Spleen (tissue), 11 donors: ENCODE measurements at regions not wholly inside any gene's neighbourhood (a gene's known extent, or its start where the extent isn't known, plus 50 kb on each side); places are given as distances from the start of the nearest gene placed in this dataset.

Experiments
- DNase-seq: peaks from one replicate; pipeline ENCODE4 v3.0.0-alpha.2; 2020
- H3K27ac ChIP-seq, 8 donors: fragments of 200-600 bp; sonication (generic) in 7 of 8; 1 replicate in 4 of 8; 2 replicates in 4 of 8; pipeline versions ENCODE4 v1.5.0 to v1.8.0; 2016 to 2021; ENCODE audit warnings: inconsistent platforms in 4 of 8, mild to moderate bottlenecking in 4 of 8, moderate library complexity in 1 of 8
- H3K27me3 ChIP-seq, 7 donors: fragments of 200-600 bp; sonication (generic) in 6 of 7; replicated peaks in 1 of 7; 1 replicate in 4 of 7; 2 replicates in 3 of 7; pipeline versions ENCODE4 v1.5.0 to v1.8.0; 2016 to 2021; ENCODE audit warnings: inconsistent platforms in 3 of 7, mild to moderate bottlenecking in 1 of 7
- H3K36me3 ChIP-seq, 6 donors: fragments of 200-600 bp; sonication (generic) in 5 of 6; 1 replicate in 4 of 6; 2 replicates in 2 of 6; pipeline versions ENCODE4 v1.5.0 to v1.8.0; 2016 to 2021; ENCODE audit warnings: inconsistent platforms in 2 of 6
- H3K4me1 ChIP-seq, 6 donors: fragments of 200-600 bp; sonication (generic) in 5 of 6; 1 replicate in 3 of 6; 2 replicates in 3 of 6; pipeline versions ENCODE4 v1.5.0 to v1.8.0; 2016 to 2021; ENCODE audit warnings: inconsistent platforms in 3 of 6
- H3K4me3 ChIP-seq, 8 donors: fragments of 200-600 bp; sonication (generic) in 7 of 8; 1 replicate in 4 of 8; 2 replicates in 4 of 8; pipeline versions ENCODE4 v1.5.0 to v1.8.0; 2016 to 2021; ENCODE audit warnings: inconsistent platforms in 4 of 8, mild to moderate bottlenecking in 4 of 8, moderate library complexity in 2 of 8
- H3K9me3 ChIP-seq, 8 donors: fragments of 200-600 bp; sonication (generic) in 7 of 8; 1 replicate in 4 of 8; 2 replicates in 4 of 8; pipeline versions ENCODE4 v1.5.0 to v1.8.0; 2016 to 2021; ENCODE audit warnings: inconsistent platforms in 4 of 8
- POLR2A ChIP-seq, 3 donors: fragments of 450-650 bp; IDR thresholded peaks; one replicate each; pipeline ENCODE4 v1.5.1; 2017; ENCODE audit warnings: antibody characterized with exemption in 3 of 3, mild to moderate bottlenecking in 1 of 3
- POLR2AphosphoS5 ChIP-seq, 3 donors: sonication (generic); formaldehyde crosslinking; IDR thresholded peaks; one replicate each; pipeline ENCODE4 v1.5.1; 2017; ENCODE audit warnings: antibody characterized with exemption in 3 of 3
- WGBS, 5 donors: extraction: QIAGEN DNeasy Blood & Tissue Kit in 3 of 5; methylation state at CpG; one replicate each; pipeline versions ENCODE4 v1.1.5 to v1.1.7; 2013 to 2018; 5-methylcytosine and 5-hydroxymethylcytosine counted together
- intact Hi-C: fragments of 100-400 bp; cut with DNase I; formaldehyde crosslinking; loops from one replicate; pipeline ENCODE4 v1.15.0; 2023; ENCODE audit warnings: low total_unique reads
- TF ChIP-seq, protein P1 (sequence below), 11 experiments: fragments of 200-600 bp in 7 of 11; fragments of 450-650 bp in 4 of 11; sonication (generic) in 4 of 11; IDR thresholded peaks in 8 of 11; conservative IDR thresholded peaks in 3 of 11; 1 replicate in 7 of 11; 2 replicates in 4 of 11; pipeline versions ENCODE4 v1.4.0 to v1.8.0; 2016 to 2021; ENCODE audit warnings: antibody characterized with exemption in 11 of 11, inconsistent platforms in 4 of 11, mild to moderate bottlenecking in 1 of 11
- donor health status: healthy with polysubstance abuse.
- donor health status: DM: no; HTN: no; CAD: no; lungs with moderate emphysema.
- donor health status: DM: no; HTN: no; CAD: no.
- donor health status: Bipolar disorder and iron deficiency.
- donor health status: healthy.
- donor health status: DM: no; HTN: no; CAD: no.
- donor health status: DM: yes; HTN: yes; CAD: no.

DNA sequence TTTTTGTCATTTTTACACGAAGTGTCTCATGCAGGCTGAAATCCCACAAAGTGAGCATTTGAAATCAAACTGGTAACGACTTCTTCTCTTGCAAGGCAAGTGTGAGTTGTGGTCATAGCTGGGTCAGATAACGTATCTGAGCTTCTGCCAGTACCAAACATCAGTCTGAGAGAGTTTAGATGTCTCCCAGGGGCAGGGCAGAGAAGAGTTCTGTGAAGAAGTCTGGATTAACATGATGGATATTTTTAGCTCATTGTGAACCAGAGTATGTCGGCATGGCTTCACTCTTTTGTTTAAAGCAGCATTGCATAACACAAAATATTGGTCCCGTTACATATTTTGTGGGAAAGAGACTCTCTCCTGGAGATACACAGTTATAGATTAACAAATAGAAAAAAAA, 655.5 kb upstream of the KLHL29 start:
- Histone ChIP-seq H3K4me1 (no peaks in the 10 kb centered on the region), H3K9me3 (peaks cover 0 to 43% (median 20%) of the 10 kb centered on the region in 8 donors), H3K27ac (no peak overlapping the region), H3K4me3 (no peak overlapping the region), H3K36me3 (no peaks in the 10 kb centered on the region), H3K27me3 (no peaks in the 10 kb centered on the region)
- intact Hi-C loops, result no loop called here
- WGBS, 5 donors, result 63 to 69% (median 66%) methylated on average over 5 of the region's 5 CpGs
- no peak for TF ChIP-seq POLR2A (IDR thresholded peaks at IDR 0.05)
- no peak for TF ChIP-seq POLR2AphosphoS5 (IDR thresholded peaks at IDR 0.05)
- TF ChIP-seq, protein P1, sequence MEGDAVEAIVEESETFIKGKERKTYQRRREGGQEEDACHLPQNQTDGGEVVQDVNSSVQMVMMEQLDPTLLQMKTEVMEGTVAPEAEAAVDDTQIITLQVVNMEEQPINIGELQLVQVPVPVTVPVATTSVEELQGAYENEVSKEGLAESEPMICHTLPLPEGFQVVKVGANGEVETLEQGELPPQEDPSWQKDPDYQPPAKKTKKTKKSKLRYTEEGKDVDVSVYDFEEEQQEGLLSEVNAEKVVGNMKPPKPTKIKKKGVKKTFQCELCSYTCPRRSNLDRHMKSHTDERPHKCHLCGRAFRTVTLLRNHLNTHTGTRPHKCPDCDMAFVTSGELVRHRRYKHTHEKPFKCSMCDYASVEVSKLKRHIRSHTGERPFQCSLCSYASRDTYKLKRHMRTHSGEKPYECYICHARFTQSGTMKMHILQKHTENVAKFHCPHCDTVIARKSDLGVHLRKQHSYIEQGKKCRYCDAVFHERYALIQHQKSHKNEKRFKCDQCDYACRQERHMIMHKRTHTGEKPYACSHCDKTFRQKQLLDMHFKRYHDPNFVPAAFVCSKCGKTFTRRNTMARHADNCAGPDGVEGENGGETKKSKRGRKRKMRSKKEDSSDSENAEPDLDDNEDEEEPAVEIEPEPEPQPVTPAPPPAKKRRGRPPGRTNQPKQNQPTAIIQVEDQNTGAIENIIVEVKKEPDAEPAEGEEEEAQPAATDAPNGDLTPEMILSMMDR (IDR thresholded peaks at IDR 0.05 in 8 of 11, conservative IDR thresholded peaks at IDR 0.05 in 3 of 11), result no peak
- DNase-seq, result no peak

DNA sequence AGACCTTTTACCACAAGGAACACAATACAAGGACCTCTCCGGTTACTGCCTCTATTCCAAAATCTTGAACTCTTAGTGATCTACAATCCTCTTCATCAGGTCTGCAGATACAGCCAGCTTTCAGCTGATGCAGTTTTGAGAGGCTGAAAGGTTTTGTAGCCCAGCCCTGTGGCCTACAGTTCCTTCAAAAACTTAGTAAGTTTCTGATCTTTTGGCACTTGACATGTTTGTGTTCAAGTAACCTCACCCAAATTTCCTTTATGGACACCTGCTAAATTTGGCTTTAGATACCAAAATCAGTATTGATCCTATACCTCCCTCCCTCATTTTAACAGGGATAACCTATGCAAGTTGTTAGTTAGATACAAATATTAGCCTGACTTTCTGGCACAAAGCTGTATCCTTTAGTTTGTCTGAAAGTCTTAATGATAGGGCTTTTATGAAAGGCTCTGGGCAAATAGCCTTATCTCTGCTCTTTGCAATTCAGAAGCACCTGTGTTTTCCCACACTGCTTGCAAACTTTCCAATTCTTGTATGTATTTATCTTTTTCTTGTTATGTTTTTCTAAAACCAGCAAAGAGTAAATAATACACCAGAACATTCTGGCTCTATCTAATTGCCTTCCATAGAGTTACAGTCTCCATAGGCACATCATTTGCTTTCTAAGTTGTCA, 650.5 kb upstream of the KLHL29 start:
- intact Hi-C loops, result no loop called here

DNA sequence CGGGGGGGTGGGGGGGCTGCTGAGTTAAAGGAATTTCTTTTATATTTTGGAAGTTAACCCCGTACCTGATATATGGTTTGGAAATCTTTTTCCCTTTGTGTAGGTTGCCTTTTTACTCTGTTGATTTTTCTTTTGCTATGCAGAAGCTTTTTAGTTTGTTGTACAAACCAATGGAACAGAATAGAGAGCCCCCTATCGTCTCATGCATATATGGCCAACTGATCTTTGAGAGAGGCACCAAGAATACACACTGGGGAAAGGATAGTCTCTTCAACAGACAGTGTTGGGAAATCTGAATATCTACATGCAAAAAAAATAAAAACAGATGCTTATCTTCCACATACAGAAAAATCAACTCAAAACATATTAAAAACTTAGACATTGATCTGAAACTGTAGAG, 647.8 kb upstream of the KLHL29 start:
- 58 to 76% (median 70%) methylated on average over 3 of the region's 3 CpGs for WGBS, 5 donors
- H3K9me3 ChIP-seq, result peaks cover 0 to 14% (median 8%) of the 10 kb centered on the region in 8 donors
- DNase-seq, result no peak
- intact Hi-C loops, result no loop called here
- TF ChIP-seq, protein P1 (IDR thresholded peaks at IDR 0.05 in 8 of 11, conservative IDR thresholded peaks at IDR 0.05 in 3 of 11), result no peak
- no peak for TF ChIP-seq POLR2AphosphoS5 (IDR thresholded peaks at IDR 0.05)
- no peak for TF ChIP-seq POLR2A (IDR thresholded peaks at IDR 0.05)
- H3K36me3 ChIP-seq, result no peaks in the 10 kb centered on the region
- H3K4me1 ChIP-seq, result no peaks in the 10 kb centered on the region
- H3K4me3 ChIP-seq, result no peak overlapping the region
- no peaks in the 10 kb centered on the region for H3K27me3 ChIP-seq
- no peak overlapping the region for H3K27ac ChIP-seq

More for the DNA sequence above, 650.5 kb upstream of the KLHL29 start:
- TF ChIP-seq, protein P1 (IDR thresholded peaks at IDR 0.05 in 8 of 11, conservative IDR thresholded peaks at IDR 0.05 in 3 of 11), result no peak
- TF ChIP-seq POLR2A (IDR thresholded peaks at IDR 0.05) (no peak), POLR2AphosphoS5 (IDR thresholded peaks at IDR 0.05) (no peak)
- Histone ChIP-seq H3K4me3 (no peak overlapping the region), H3K4me1 (no peaks in the 10 kb centered on the region), H3K27ac (no peak overlapping the region), H3K27me3 (no peaks in the 10 kb centered on the region), H3K9me3 (peaks cover 0 to 24% (median 8%) of the 10 kb centered on the region in 8 donors), H3K36me3 (no peaks in the 10 kb centered on the region)
- DNase-seq, result no peak
- WGBS, 5 donors, result 92 to 97% (median 94%) methylated on average over 1 of the region's 1 CpG

DNA sequence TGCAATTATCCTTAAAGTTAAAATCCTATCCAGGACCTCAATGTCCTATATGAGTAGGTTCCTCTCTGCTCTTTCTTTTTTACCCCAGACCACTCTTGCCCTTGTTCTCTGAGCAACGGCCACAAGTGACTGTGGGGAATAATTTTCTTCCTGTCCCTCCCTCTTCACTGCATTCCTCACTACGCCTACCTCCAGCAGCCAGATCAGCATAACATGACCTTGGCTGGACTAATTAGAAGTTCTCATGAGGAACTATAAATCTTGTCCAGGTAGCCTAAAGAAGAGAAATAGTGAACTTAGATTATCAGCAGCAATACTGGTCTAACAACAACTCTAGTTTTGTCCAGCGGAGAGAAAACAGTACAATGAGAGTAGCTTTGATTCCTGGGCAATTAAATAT, 643.8 kb upstream of the KLHL29 start:
- no peaks in the 10 kb centered on the region for H3K36me3 ChIP-seq
- WGBS, 5 donors, result 27 to 50% (median 31%) methylated on average over 3 of the region's 3 CpGs
- TF ChIP-seq, protein P1 (IDR thresholded peaks at IDR 0.05 in 8 of 11, conservative IDR thresholded peaks at IDR 0.05 in 3 of 11), result no peak
- TF ChIP-seq POLR2A (IDR thresholded peaks at IDR 0.05) (no peak), POLR2AphosphoS5 (IDR thresholded peaks at IDR 0.05) (no peak)
- no peaks in the 10 kb centered on the region for H3K4me1 ChIP-seq
- H3K9me3 ChIP-seq, result no peaks in the 10 kb centered on the region
- H3K27me3 ChIP-seq, result no peaks in the 10 kb centered on the region
- no peak for DNase-seq
- H3K27ac ChIP-seq, result no peak overlapping the region
- H3K4me3 ChIP-seq, result no peak overlapping the region
- intact Hi-C loops, result no loop called here
